ENCODE measurements at regions not wholly inside any gene's neighbourhood (a gene's known extent, or its start where the extent isn't known, plus 50 kb on each side); places are given as distances from the start of the nearest gene placed in this dataset.
"Not testable (repeated sequence)": the region's sequence is repeated elsewhere in the genome, so short reads cannot be mapped to it uniquely, and the experiment has no call there.

- TF ChIP-seq CTCF (IDR thresholded peaks at IDR 0.05; ENCODE audit: insufficient read depth, low read length); POLR2AphosphoS5 (IDR thresholded peaks at IDR 0.05; ENCODE audit: low read depth); GABPA (IDR thresholded peaks at IDR 0.05; ENCODE audit: low read depth): not testable (repeated sequence)
These were observed 108.5 kb downstream of the TUBA3C start for GRCh38 chr13:19072956-19073706.
